GM18505 (cell line): ENCODE measurements at regions not wholly inside any gene's neighbourhood (a gene's known extent, or its start where the extent isn't known, plus 50 kb on each side); places are given as distances from the start of the nearest gene placed in this dataset.
A peak's percentile ranks its signal among the peaks of the same experiment; 100 is the strongest.

Experiments used
- ATAC-seq: cut with Tn5 transposase; IDR thresholded peaks from one replicate; pipeline ENCODE4 v1.9.1; 2021; ENCODE audit not compliant: unreplicated experiment
- POLR2A ChIP-seq: IDR thresholded peaks from 4 replicates; pipeline ENCODE4 v1.6.1; 2011; ENCODE audit warnings: borderline replicate concordance; ENCODE audit not compliant: insufficient read depth, insufficient read length; ENCODE audit errors: extremely low read depth

DNA sequence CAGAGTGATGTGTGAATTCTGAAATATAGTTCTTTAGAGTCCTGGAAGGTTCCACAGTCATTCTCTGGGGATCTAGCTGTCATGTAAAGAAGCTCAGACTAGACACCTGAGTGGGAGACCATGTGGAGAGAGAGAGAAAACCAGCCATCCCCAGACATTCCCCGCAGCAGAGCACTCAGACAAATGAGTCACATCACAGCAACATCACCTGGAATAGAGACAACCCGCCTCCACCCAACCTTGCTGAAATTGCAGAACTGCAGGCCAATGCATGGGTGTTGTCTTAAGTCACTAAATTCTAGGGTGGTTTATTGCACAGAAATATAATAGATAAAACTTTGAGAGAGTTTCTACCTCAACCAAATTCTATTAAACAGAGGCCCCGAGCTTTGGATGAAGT is 392.0 kb upstream of the DYNLRB2 start:
- no peak for ATAC-seq
- TF ChIP-seq POLR2A: no peak

DNA sequence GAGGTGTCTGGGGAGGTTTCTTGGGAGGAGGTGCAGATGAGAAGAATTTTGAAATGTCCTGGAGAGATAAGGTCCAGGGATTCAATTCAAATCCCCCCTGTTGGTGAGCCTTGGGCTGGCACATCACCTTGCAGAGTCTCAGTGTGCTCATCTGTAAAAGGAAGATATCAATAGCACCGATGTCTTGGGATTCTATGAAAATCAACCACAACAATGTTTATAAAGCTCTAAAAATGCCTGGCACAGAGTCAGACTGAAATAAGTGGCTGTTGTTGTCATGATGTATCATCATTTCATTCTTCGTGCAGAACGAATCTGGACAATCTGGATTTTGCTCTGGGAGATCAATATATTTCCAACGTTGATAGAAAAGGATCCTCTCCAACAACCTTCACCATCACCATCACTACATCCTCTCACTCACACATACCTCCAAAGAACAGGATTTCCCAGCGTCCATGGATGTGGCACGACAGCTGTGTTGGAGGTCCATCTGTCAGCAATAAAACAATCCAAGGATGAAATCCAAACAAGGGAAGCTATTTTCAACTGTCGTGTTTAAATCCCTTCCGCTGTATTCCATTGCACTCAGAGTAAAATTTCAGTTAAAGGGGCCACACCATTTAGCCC is 393.7 kb upstream of the DYNLRB2 start:
- no peak for ATAC-seq
- no peak for TF ChIP-seq POLR2A

DNA sequence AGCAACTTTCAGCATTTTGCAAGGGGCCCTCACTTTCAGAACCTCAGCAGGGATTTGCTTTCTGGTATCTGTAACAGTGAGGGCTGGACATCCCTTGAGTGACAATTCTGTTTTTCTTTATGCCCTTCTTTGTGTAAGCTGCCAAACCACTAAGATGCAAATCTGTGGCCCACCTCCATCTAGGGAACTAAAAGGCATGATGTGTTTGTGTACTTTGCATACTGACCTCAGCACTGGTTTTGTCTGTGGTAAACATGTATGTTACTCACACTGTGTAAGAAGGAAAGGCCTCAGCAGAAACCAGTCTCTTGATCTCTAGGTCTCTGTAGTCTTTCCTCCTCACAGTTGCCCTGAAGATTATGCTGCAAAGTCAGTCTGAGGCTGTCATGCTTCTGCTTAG is 396.6 kb upstream of the DYNLRB2 start:
- TF ChIP-seq POLR2A: no peak
- ATAC-seq: peak; percentile 100

DNA sequence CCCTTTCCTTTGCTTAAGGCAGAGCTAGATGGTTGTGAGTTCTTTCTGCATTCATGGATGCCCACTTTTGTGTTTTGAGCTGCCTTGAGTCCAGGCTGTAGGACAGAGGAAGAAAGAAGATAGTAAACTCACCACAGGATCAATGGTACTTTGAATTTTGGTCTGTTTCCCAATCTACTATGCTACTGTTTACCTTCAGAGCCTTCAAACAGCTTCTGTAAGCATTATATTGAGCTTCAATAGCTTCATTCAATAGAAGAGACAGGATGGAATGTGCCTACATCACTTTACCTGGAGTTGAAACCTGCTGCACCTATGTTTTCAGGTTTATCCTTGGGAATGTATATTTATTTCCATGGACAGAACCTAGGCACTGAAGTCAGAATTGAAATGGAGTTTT is 397.9 kb upstream of the DYNLRB2 start:
- no peak for TF ChIP-seq POLR2A

DNA sequence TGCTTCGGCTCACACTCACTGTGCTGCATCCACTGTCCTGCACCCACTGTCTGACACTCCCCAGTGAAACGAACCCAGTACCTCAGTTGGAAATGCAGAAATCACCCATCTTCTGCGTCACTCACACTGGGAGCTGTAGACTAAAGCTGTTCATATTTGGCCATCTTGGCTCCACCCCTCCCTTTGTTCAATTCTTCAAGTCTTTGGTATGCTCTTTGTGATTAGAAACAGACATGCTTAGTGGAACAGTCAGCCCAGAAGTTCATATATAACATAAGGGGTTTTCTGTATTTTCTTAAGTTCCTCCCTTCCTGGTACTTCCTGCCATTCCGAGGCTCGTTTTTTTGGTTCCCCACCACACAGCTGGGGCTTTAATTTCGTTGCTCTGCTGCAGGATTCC is 398.5 kb upstream of the DYNLRB2 start:
- no peak for TF ChIP-seq POLR2A
- no peak for ATAC-seq

More for the DNA sequence above, 397.9 kb upstream of the DYNLRB2 start:
- no peak for ATAC-seq

DNA sequence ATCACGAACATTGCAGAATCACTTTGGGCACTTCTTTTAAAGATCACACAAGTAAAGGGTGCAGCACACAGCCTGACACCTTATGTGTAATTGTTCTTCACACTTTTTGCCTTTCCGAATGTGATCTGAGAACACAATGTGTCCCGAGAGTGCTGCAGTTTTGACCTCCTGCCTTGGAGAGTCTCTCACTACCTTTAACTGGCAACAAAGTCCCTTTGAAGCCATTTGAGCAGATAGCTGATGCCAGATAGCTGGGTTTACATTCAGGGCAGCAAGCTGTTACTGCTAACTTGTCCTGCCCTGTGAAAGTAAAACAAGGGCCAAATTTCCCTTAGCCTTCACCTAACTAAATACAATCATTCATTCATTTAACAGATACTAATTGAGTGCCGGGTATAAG is 411.0 kb upstream of the DYNLRB2 start:
- ATAC-seq: no peak
- no peak for TF ChIP-seq POLR2A

DNA sequence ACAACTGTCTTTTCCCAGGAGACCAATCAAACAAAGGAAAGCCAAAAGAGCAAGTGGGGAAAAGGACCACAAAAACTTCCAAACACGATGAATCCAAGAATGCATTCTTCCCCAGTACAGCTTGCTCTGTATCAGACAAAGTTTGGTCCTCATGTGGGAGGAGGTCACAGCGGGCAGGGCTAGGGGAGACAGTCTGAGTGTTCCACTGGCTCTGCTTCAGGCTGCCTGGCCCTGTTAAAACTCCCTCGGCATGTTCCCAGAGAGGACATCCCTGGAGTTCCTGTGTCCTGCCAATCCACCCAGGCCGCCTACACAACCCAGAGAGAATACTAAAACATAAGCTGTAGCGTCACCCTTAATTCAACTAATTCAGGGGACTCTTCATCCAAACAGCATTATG is 415.1 kb upstream of the DYNLRB2 start:
- no peak for ATAC-seq
- no peak for TF ChIP-seq POLR2A

DNA sequence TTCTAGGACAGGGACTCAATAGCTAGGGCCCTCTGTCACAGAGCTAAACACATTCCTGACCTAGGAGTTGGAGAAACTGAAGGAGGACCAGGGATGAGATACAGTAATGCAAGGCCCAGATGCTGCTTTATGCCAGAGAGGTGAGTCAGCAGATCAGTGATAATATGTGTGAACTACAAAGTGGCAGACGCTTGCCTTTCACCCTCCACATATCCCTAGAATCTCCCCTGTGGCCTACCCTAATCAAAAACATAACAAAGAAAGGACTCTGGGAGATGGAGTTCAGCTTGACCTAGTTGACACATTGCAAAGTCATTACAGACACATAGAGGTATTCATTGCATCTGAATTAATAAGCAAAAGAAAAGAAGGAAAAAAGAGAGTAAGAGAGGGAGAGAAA is 417.6 kb upstream of the DYNLRB2 start:
- no peak for ATAC-seq

DNA sequence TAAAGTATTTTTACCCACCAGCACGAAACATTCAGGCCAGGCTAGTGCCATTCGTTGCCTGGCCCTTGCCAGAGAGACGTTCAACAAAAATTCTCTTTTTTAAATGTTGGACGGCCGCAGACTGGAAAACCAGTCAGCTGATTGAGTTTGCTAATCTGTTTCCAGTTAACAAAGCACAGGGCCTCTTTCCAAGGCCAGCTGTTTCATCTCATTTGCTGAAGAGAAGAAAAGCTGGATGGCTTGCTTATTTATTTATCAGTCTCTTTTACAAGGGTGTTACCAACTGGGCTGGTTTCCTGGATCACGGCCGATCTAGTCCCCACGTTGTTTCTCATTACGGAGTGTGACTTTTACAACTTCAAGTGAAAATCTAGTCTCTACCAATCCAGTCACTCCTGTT is 418.7 kb upstream of the DYNLRB2 start:
- no peak for ATAC-seq
- TF ChIP-seq POLR2A: no peak

More for the DNA sequence above, 417.6 kb upstream of the DYNLRB2 start:
- no peak for TF ChIP-seq POLR2A

DNA sequence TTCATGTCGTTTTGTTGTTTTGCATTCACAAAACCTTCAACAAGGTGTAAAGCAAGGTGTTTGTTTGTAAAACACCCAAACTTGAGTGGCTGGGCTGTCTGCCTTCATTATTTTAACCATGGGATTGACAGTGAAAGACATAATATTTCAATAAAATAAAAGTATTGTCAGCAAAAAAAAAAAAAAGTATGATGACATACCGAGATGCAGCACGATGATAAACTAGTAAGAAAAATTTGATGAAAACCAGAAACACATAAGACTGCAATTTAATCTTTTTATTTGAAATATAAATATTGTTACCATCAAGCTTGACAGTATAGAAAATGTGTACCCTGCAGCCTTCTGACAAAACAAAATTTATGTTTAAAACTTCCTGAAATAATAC is 419.3 kb upstream of the DYNLRB2 start:
- ATAC-seq: no peak
- no peak for TF ChIP-seq POLR2A

DNA sequence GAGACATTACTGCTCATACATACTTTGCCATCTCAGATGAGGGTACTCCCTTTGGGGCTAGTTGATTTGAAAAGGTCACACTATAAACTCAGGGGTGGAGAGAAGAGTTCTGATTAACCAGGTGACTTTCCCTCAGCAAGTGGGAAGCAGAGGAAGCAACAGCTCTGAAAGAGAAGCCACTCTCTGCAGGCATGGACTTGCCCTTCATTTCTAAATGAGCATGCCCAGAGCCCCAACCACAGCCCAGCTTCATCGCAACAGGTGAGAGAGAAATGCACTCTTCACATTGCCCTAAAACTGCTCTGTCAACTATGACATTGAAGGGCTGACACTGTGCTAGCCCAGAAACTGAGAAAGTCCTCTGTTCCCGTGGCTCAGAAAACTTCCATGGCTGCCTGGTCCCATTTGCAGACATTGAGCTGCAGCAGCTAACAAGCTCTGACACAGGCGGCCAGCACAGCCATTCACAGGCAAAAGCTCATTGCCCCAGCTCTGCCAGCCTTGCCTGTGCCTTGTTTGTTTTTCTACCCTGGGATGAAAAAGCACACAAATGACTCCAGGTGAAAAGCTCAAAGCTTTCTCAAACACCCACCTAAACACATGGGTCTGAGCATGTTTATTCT is 419.8 kb upstream of the DYNLRB2 start:
- no peak for ATAC-seq
- no peak for TF ChIP-seq POLR2A

DNA sequence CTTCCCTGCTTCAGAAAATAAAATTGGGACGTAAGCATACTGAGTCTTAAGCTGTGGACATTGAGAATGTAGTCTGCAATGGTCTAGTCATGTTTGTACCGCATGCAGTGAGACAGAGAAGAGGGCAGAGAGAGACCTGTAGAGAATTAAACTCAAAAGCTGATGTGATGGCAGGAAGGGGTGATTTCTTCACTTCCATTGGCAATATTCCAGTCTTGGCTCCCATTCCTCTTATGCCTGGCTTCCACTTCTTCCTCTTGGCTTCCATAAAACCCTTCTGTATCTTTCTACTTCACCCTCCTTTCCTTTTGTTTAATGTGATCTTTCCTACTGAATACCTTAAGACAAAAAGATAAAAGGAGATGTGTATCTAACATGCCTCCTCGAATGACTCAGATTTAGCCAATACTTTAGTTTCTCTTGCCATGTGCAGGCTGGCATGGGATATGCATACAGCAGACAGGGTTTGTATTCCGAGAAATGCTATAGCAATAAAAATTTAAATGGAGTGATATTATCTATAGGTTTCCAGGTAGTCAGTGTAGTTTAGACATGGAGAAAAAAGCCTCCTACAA is 423.1 kb upstream of the DYNLRB2 start:
- no peak for TF ChIP-seq POLR2A
- ATAC-seq: no peak

DNA sequence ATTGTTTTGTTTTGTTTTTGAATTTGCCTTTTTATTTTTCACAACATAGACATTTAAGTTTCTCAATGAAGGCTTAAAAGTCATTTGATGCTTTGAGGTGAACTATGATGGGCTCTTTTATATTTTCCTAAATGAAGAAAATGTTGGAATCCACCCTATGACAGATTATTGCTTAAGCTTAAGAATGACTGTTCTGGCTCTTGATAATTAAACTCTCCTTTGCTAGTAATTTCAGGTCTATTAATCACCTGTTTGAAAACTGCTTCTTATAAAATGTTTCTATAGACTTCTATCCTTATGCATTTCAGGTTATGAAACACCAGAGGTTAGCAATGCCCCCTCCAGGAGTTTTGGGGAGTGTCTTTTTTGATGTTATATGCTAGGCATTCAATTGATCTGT is 424.1 kb upstream of the DYNLRB2 start:
- no peak for ATAC-seq
- no peak for TF ChIP-seq POLR2A

DNA sequence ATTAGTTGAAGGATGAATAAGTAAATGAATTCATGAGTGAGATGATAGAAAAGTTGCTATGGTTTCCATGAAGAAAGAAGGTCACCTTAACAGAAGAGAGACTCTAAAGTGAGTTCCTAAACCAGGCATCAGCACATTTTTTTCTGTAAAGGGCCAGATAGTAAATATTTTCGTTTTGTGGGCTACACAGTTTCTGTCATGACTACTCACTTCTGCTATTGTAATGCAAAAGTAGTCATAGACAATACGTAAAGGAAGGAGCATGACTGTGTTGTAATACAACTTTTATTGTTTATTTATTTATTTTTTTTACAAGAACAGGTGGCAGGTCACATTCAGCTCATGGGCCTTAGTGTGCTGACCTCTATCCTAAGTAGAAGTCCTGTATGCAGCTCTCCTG is 426.1 kb upstream of the DYNLRB2 start:
- no peak for ATAC-seq

DNA sequence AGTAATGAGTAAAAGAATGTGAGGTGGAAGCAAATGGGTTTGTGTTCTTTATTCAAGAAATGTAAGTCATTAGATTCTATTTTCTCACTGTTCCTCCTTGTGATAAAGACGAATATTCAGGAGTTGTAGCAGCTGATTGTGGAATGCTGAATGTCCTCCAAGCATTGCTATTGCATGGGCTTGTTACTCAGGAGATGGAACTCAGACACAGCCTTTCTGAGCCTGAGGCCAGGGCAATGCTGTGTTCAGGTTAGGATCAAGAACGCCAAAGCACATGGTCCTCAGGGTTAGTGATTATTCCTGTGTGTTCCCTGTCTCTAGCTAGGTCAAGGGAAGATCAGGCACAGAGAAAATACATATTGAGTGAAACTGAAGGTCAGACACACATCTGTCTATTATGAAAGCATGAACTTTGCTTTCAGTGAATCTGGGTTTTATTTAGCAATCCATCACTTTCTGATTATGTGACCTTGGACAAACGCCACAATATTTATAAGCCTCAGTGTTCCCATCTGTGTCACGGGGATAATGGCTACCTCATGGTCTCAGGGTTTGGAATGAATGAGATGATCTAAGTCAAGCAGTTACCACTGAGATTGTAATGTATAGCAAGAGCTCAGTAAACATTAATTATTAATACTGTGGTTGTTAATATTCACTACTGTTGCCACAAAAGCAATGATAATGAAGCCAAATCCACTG is 426.8 kb upstream of the DYNLRB2 start:
- ATAC-seq: no peak
- TF ChIP-seq POLR2A: no peak

More for the DNA sequence above, 426.1 kb upstream of the DYNLRB2 start:
- TF ChIP-seq POLR2A: no peak

DNA sequence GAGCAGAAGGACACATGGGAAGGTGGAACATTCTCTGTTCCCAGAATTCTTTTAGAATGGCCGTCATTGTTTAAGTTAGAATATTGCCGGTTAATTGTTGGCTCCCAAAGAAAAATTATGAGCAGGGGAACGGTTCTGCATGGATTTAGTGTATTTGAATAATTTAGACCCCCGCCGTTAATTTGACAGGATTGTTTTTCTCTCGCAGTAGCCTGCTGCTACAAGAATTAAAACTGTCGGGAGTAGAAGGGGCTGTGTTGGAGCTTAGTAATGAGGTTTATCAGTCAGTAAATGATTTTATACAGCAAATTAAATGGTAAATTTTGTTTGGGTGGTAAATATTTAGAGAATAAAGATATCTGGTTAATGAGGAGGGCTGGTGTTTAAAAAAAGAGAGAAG is 431.2 kb upstream of the DYNLRB2 start:
- no peak for TF ChIP-seq POLR2A
- ATAC-seq: no peak
